RWPE2 (cell line): ENCODE measurements at regions not wholly inside any gene's neighbourhood (a gene's known extent, or its start where the extent isn't known, plus 50 kb on each side); places are given as distances from the start of the nearest gene placed in this dataset.
A peak's percentile ranks its signal among the peaks of the same experiment; 100 is the strongest.

Experiments used
- ATAC-seq: fragments of 200-7000 bp; cut with Tn5 transposase; 3 replicates; pipeline ENCODE4 v1.9.1; 2021; ENCODE audit warnings: low read depth
- DNase-seq: peaks from one replicate; pipeline ENCODE4 v3.0.0-alpha.2; 2020; ENCODE audit warnings: low spot score
- H3K27ac ChIP-seq: fragments of 450-650 bp; 2 replicates; pipeline ENCODE4 v1.5.1; 2017; ENCODE audit warnings: mild to moderate bottlenecking; ENCODE audit not compliant: poor library complexity, severe bottlenecking
- H3K27me3 ChIP-seq: fragments of 250-450 bp; sonication (Bioruptor Pico); 2 replicates; pipeline ENCODE4 v1.5.1; 2021; ENCODE audit warnings: mild to moderate bottlenecking, moderate library complexity; ENCODE audit not compliant: insufficient read depth, poor library complexity, severe bottlenecking
- H3K36me3 ChIP-seq: fragments of 250-450 bp; sonication (Bioruptor Pico); 2 replicates; pipeline ENCODE4 v1.5.1; 2020; ENCODE audit warnings: low read depth, mild to moderate bottlenecking, moderate library complexity
- H3K4me1 ChIP-seq: fragments of 250-450 bp; sonication (Bioruptor Pico); 2 replicates; pipeline ENCODE4 v1.5.1; 2021; ENCODE audit warnings: mild to moderate bottlenecking, moderate library complexity; ENCODE audit not compliant: insufficient read depth, poor library complexity, severe bottlenecking
- H3K4me3 ChIP-seq: fragments of 250-450 bp; sonication (Bioruptor Pico); 2 replicates; pipeline ENCODE4 v1.5.1; 2021; ENCODE audit warnings: mild to moderate bottlenecking, moderate library complexity; ENCODE audit not compliant: severe bottlenecking
- H3K9me3 ChIP-seq: fragments of 250-450 bp; sonication (Bioruptor Pico); 2 replicates; pipeline ENCODE4 v1.5.1; 2021; ENCODE audit warnings: mild to moderate bottlenecking, moderate library complexity; ENCODE audit not compliant: severe bottlenecking
- CTCF ChIP-seq: fragments of 450-650 bp; IDR thresholded peaks from one replicate; pipeline ENCODE4 v1.5.1; 2017; ENCODE audit warnings: mild to moderate bottlenecking, moderate library complexity; ENCODE audit not compliant: poor library complexity, severe bottlenecking

GRCh38 chr5:145104106-145104505 lies 731.0 kb downstream of the PRELID2 start:
- H3K4me1 ChIP-seq = no peaks in the 10 kb centered on the region
- no peaks in the 10 kb centered on the region for H3K36me3 ChIP-seq
- no peak overlapping the region for H3K4me3 ChIP-seq
- no peak overlapping the region for H3K27ac ChIP-seq
- no peak for ATAC-seq
- H3K9me3 ChIP-seq = no peaks in the 10 kb centered on the region
- TF ChIP-seq CTCF = no peak
- H3K27me3 ChIP-seq = peaks cover 5% of the 10 kb centered on the region
- no peak for DNase-seq

- TF ChIP-seq CTCF = peak; percentile 48
- Histone ChIP-seq H3K4me3 (no peak overlapping the region), H3K4me1 (no peaks in the 10 kb centered on the region), H3K36me3 (no peaks in the 10 kb centered on the region), H3K27ac (no peak overlapping the region), H3K27me3 (no peaks in the 10 kb centered on the region), H3K9me3 (no peaks in the 10 kb centered on the region)
- ATAC-seq (no peak), DNase-seq (no peak)
Measured at GRCh38 chr5:145101246-145101645, 733.9 kb downstream of the PRELID2 start.

GRCh38 chr5:145090115-145090514 lies 745.0 kb downstream of the PRELID2 start:
- ATAC-seq = no peak
- no peak overlapping the region for H3K27ac ChIP-seq
- H3K36me3 ChIP-seq = no peaks in the 10 kb centered on the region
- peaks cover 16% of the 10 kb centered on the region for H3K27me3 ChIP-seq
- H3K4me3 ChIP-seq = no peak overlapping the region
- H3K9me3 ChIP-seq = no peaks in the 10 kb centered on the region
- H3K4me1 ChIP-seq = no peaks in the 10 kb centered on the region
- no peak for DNase-seq
- no peak for TF ChIP-seq CTCF

DNA sequence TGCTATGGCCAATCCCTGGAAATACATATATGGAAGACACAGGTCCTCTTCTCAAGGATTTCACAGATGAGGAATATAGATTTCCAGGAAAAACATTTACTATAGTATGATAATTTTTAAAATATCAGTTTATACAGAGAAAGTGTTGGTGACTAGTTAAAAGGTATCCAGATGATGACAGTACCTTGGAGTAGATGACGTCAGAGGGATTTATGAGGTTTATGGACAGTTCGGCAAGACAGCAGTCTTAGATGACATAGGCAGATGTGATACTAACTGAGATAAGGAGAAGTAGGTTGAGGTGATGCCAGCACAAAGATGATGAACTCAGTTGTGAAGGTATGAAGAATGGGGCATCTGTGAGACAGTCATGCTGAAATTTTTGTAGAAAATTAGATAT lies 750.3 kb downstream of the PRELID2 start:
- Histone ChIP-seq H3K9me3 (no peaks in the 10 kb centered on the region), H3K27me3 (peaks cover 6% of the 10 kb centered on the region), H3K4me3 (no peak overlapping the region), H3K36me3 (no peaks in the 10 kb centered on the region), H3K27ac (no peak overlapping the region), H3K4me1 (no peaks in the 10 kb centered on the region)
- DNase-seq (no peak), ATAC-seq (no peak)
- TF ChIP-seq CTCF = no peak

DNA sequence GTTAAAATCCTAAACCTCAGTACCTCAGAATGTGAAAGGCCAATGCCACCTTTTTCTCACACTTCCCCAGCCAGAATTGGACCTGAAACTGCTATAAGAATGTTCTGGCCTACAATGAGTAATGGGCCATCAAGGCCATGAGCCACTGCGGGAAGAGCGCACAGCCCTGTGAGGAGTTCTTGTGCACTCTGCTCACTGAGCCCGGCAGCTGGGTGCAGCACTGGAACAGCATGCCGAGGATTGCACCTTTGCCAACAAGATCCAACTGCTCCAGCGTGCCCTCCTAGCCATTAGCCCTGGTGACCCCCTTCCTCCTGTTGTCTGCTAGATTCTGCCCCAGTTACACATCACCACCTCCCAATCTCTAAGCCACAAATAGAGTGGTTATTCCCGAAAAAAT lies 758.1 kb downstream of the PRELID2 start:
- ATAC-seq (no peak), DNase-seq (no peak)
- Histone ChIP-seq H3K27ac (no peak overlapping the region), H3K9me3 (no peaks in the 10 kb centered on the region), H3K4me1 (no peaks in the 10 kb centered on the region), H3K27me3 (peaks cover 20% of the 10 kb centered on the region), H3K4me3 (no peak overlapping the region), H3K36me3 (no peaks in the 10 kb centered on the region)
- no peak for TF ChIP-seq CTCF
